ENCODE measurements at regions not wholly inside any gene's neighbourhood (a gene's known extent, or its start where the extent isn't known, plus 50 kb on each side); places are given as distances from the start of the nearest gene placed in this dataset.
"Not testable (repeated sequence)": the region's sequence is repeated elsewhere in the genome, so short reads cannot be mapped to it uniquely, and the experiment has no call there.

GRCh38 chr5:56632939-56633338 is 182.4 kb upstream of the MAP3K1 start:
- intact Hi-C loops (cut with DNase I) = no loop called here
- WGBS = 78% methylated on average over 1 of the region's 1 CpG
- Histone ChIP-seq H3K27ac (no peak overlapping the region), H3K36me3 (no peaks in the 10 kb centered on the region), H3K4me1 (replicated peaks) (no peaks in the 10 kb centered on the region), H3K4me3 (no peak overlapping the region), H3K9me3 (no peaks in the 10 kb centered on the region), H3K27me3 (replicated peaks; ENCODE audit: insufficient read depth) (no peaks in the 10 kb centered on the region)
- TF ChIP-seq, protein P1, sequence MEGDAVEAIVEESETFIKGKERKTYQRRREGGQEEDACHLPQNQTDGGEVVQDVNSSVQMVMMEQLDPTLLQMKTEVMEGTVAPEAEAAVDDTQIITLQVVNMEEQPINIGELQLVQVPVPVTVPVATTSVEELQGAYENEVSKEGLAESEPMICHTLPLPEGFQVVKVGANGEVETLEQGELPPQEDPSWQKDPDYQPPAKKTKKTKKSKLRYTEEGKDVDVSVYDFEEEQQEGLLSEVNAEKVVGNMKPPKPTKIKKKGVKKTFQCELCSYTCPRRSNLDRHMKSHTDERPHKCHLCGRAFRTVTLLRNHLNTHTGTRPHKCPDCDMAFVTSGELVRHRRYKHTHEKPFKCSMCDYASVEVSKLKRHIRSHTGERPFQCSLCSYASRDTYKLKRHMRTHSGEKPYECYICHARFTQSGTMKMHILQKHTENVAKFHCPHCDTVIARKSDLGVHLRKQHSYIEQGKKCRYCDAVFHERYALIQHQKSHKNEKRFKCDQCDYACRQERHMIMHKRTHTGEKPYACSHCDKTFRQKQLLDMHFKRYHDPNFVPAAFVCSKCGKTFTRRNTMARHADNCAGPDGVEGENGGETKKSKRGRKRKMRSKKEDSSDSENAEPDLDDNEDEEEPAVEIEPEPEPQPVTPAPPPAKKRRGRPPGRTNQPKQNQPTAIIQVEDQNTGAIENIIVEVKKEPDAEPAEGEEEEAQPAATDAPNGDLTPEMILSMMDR (IDR thresholded peaks at IDR 0.05) = no peak
- no peak for DNase-seq (ENCODE audit: low spot score)

- Histone ChIP-seq H3K27me3 (replicated peaks; ENCODE audit: insufficient read depth) (no peaks in the 10 kb centered on the region), H3K9me3 (no peaks in the 10 kb centered on the region), H3K36me3 (no peaks in the 10 kb centered on the region), H3K4me1 (replicated peaks) (no peaks in the 10 kb centered on the region), H3K27ac (no peak overlapping the region), H3K4me3 (no peak overlapping the region)
- intact Hi-C loops (cut with DNase I) = no loop called here
- TF ChIP-seq, protein P1 (IDR thresholded peaks at IDR 0.05) = no peak
- TF ChIP-seq POLR2AphosphoS5 (IDR thresholded peaks at IDR 0.05) = no peak
- no peak for TF ChIP-seq POLR2A (IDR thresholded peaks at IDR 0.05)
- 92% methylated on average over 2 of the region's 2 CpGs for WGBS
- no peak for DNase-seq (ENCODE audit: low spot score)
These were observed 183.2 kb upstream of the MAP3K1 start for GRCh38 chr5:56632199-56632598.

- Histone ChIP-seq H3K27me3 (replicated peaks; ENCODE audit: insufficient read depth) (no peaks in the 10 kb centered on the region), H3K36me3 (no peaks in the 10 kb centered on the region), H3K9me3 (no peaks in the 10 kb centered on the region), H3K27ac (no peak overlapping the region), H3K4me3 (no peak overlapping the region), H3K4me1 (replicated peaks) (no peaks in the 10 kb centered on the region)
- DNase-seq (ENCODE audit: low spot score) = no peak
- 56% methylated on average over 2 of the region's 2 CpGs for WGBS
- TF ChIP-seq, protein P1 (IDR thresholded peaks at IDR 0.05) = no peak
- TF ChIP-seq POLR2A (IDR thresholded peaks at IDR 0.05) (no peak), POLR2AphosphoS5 (IDR thresholded peaks at IDR 0.05) (no peak)
- intact Hi-C loops (cut with DNase I) = no loop called here
These were observed 183.6 kb upstream of the MAP3K1 start for GRCh38 chr5:56631719-56632118.

DNA sequence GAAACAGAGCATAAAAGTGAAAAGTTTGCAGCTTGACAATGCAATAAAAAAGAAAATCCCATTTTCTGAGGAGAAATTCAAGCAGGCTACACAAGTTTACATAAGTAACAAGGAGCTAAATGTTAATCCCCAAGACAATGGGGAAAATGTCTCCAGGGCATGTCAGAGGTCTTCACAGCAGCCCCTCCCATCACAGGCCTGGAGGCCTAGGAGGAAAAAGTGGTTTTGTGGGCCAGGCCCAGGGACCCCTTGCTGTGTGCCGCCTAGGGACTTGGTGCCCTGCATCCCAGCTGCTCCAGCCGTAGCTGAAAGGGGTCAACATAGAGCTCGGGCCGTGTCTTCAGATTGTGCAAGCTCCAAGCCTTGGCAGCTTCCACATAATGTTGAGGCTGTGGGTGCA is 186.7 kb upstream of the MAP3K1 start:
- H3K36me3 ChIP-seq; H3K27ac ChIP-seq; DNase-seq (ENCODE audit: low spot score); H3K4me1 ChIP-seq (replicated peaks); intact Hi-C loops (cut with DNase I); H3K9me3 ChIP-seq; H3K4me3 ChIP-seq; H3K27me3 ChIP-seq (replicated peaks; ENCODE audit: insufficient read depth): not testable (repeated sequence)
- WGBS = 100% methylated on average over 4 of the region's 4 CpGs

DNA sequence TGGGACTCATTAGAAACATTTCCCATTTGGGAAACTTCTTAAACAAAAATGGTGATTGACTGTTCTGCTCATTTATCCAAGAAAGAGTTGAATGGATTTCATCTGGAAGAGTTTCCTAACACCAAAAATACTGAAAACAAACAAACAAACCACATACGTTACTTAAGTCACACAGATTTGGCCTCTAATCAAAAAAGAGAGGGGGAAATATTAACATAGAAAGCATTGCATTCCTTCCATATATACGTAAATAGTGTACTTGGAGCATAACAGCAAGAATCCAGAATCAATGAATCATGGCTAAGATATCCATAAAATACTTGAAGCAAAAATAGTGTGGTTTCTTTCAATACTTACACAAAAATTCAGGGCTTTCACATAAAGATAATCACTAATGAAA is 189.8 kb upstream of the MAP3K1 start:
- WGBS = 78% methylated on average over 2 of the region's 2 CpGs
- Histone ChIP-seq H3K27me3 (replicated peaks; ENCODE audit: insufficient read depth) (no peaks in the 10 kb centered on the region), H3K9me3 (no peaks in the 10 kb centered on the region), H3K4me3 (no peak overlapping the region), H3K4me1 (replicated peaks) (no peaks in the 10 kb centered on the region), H3K27ac (no peak overlapping the region), H3K36me3 (no peaks in the 10 kb centered on the region)
- intact Hi-C loops (cut with DNase I) = no loop called here
- TF ChIP-seq POLR2A (IDR thresholded peaks at IDR 0.05) (no peak), POLR2AphosphoS5 (IDR thresholded peaks at IDR 0.05) (no peak)
- TF ChIP-seq, protein P1 (IDR thresholded peaks at IDR 0.05) = no peak
- no peak for DNase-seq (ENCODE audit: low spot score)

All from prostate gland (tissue), 2 donors.